GM23248 (cell line): ENCODE measurements at regions not wholly inside any gene's neighbourhood (a gene's known extent, or its start where the extent isn't known, plus 50 kb on each side); places are given as distances from the start of the nearest gene placed in this dataset.

Source experiments
- EZH2 ChIP-seq: fragments of 200-600 bp; sonication (generic); IDR thresholded peaks from 2 replicates; pipeline ENCODE4 v1.6.1; 2018; ENCODE audit warnings: antibody characterized with exemption, mild to moderate bottlenecking; ENCODE audit not compliant: insufficient read depth, poor library complexity, severe bottlenecking
- EZH2phosphoT487 ChIP-seq: fragments of 200-600 bp; sonication (generic); IDR thresholded peaks from 2 replicates; pipeline ENCODE4 v1.6.1; 2018; ENCODE audit warnings: antibody characterized with exemption, moderate library complexity, mild to moderate bottlenecking, low read depth; ENCODE audit not compliant: insufficient read depth

- no peak for TF ChIP-seq EZH2
- no peak for TF ChIP-seq EZH2phosphoT487
These were observed 1015.1 kb upstream of the PIK3C3 start for GRCh38 chr18:40939656-40940515.
